Transverse colon (tissue), 3 donors: ENCODE measurements at regions not wholly inside any gene's neighbourhood (a gene's known extent, or its start where the extent isn't known, plus 50 kb on each side); places are given as distances from the start of the nearest gene placed in this dataset.

Source experiments
- EP300 ChIP-seq: sonication (generic); formaldehyde crosslinking; IDR thresholded peaks from one replicate; pipeline ENCODE4 v1.6.1; 2017; ENCODE audit warnings: antibody characterized with exemption, low read depth
- POLR2A ChIP-seq: fragments of 450-650 bp; IDR thresholded peaks from one replicate; pipeline ENCODE4 v1.6.1; 2016; ENCODE audit warnings: antibody characterized with exemption, mild to moderate bottlenecking, moderate library complexity
- TF ChIP-seq, protein P1 (sequence below), 5 experiments: fragments of 200-600 bp in 3 of 5; fragments of 450-650 bp in 2 of 5; sonication (generic) in 3 of 5; IDR thresholded peaks; 1 replicate in 2 of 5; 2 replicates in 3 of 5; pipeline ENCODE4 v1.5.1; 2016 to 2017; ENCODE audit warnings: antibody characterized with exemption in 5 of 5, inconsistent platforms in 3 of 5, mild to moderate bottlenecking in 2 of 5, moderate library complexity in 1 of 5

DNA sequence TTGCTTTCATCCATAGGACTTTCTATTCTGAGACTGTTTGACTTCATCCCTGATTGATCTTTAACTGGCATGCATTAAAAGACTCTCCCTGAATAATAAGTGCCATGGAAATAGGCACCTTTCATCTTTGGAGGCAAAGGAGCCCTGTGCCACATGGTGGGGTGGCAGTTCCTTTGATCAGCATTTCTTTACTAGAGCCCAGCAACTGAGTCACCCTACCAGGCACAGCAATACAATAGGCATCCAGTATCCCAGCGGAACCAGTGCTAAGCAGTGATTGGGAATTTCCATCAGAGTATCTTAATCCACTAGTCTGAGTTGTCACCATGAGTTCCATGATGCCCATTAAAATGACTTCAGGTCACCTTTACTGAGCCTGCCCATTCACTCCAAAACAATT, 476.1 kb upstream of the MPDZ start:
- TF ChIP-seq, protein P1, sequence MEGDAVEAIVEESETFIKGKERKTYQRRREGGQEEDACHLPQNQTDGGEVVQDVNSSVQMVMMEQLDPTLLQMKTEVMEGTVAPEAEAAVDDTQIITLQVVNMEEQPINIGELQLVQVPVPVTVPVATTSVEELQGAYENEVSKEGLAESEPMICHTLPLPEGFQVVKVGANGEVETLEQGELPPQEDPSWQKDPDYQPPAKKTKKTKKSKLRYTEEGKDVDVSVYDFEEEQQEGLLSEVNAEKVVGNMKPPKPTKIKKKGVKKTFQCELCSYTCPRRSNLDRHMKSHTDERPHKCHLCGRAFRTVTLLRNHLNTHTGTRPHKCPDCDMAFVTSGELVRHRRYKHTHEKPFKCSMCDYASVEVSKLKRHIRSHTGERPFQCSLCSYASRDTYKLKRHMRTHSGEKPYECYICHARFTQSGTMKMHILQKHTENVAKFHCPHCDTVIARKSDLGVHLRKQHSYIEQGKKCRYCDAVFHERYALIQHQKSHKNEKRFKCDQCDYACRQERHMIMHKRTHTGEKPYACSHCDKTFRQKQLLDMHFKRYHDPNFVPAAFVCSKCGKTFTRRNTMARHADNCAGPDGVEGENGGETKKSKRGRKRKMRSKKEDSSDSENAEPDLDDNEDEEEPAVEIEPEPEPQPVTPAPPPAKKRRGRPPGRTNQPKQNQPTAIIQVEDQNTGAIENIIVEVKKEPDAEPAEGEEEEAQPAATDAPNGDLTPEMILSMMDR (IDR thresholded peaks at IDR 0.05), result no peak
- TF ChIP-seq EP300, result no peak
- TF ChIP-seq POLR2A, result no peak
